ENCODE measurements at regions not wholly inside any gene's neighbourhood (a gene's known extent, or its start where the extent isn't known, plus 50 kb on each side); places are given as distances from the start of the nearest gene placed in this dataset.

DNA sequence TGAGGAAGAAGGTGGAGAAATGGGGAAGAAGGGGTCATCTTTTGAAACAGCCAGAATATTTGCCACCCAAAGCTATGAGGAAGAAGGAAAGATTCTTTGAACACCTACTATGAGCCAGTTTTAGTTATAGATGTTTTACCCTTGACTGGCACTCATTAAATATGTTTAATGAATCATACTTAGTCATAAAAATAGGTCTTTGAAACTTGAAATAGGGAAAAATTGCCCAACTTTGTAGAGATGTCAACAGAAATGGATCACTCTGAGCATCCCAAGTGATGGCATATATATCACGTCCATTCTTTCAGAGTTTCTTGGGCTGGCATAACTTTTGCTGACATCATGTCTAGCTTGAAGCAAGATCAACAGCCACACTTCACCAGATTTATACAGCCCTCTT lies 263.5 kb downstream of the RPAP3 start:
- TF ChIP-seq, protein P1, sequence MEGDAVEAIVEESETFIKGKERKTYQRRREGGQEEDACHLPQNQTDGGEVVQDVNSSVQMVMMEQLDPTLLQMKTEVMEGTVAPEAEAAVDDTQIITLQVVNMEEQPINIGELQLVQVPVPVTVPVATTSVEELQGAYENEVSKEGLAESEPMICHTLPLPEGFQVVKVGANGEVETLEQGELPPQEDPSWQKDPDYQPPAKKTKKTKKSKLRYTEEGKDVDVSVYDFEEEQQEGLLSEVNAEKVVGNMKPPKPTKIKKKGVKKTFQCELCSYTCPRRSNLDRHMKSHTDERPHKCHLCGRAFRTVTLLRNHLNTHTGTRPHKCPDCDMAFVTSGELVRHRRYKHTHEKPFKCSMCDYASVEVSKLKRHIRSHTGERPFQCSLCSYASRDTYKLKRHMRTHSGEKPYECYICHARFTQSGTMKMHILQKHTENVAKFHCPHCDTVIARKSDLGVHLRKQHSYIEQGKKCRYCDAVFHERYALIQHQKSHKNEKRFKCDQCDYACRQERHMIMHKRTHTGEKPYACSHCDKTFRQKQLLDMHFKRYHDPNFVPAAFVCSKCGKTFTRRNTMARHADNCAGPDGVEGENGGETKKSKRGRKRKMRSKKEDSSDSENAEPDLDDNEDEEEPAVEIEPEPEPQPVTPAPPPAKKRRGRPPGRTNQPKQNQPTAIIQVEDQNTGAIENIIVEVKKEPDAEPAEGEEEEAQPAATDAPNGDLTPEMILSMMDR (conservative IDR thresholded peaks at IDR 0.05; ENCODE audit: low read depth in 2 of 2), result no peak
- TF ChIP-seq EZH2 (IDR thresholded peaks at IDR 0.05; ENCODE audit: low read depth, unreplicated experiment), result no peak
- TF ChIP-seq EZH2phosphoT487 (IDR thresholded peaks at IDR 0.05; ENCODE audit: unreplicated experiment), result no peak
- TF ChIP-seq JUNB (IDR thresholded peaks at IDR 0.05; ENCODE audit: unreplicated experiment), result no peak

Data from GM23338 (cell line).